ENCODE measurements at regions not wholly inside any gene's neighbourhood (a gene's known extent, or its start where the extent isn't known, plus 50 kb on each side); places are given as distances from the start of the nearest gene placed in this dataset.

- Mint-ChIP-seq H3K4me3 (no peak overlapping the region), H3K27me3 (ENCODE audit: low read depth) (no peaks in the 10 kb centered on the region), H3K36me3 (ENCODE audit: low read depth) (no peaks in the 10 kb centered on the region), H3K9me3 (peaks cover 3% of the 10 kb centered on the region), H3K27ac (ENCODE audit: unreplicated experiment) (no peak overlapping the region), H3K4me1 (no peaks in the 10 kb centered on the region)
- no peak for DNase-seq (ENCODE audit: low read depth, low spot score)
- TF ChIP-seq CTCF (conservative IDR thresholded peaks at IDR 0.05), result no peak
Measured at GRCh38 chr3:74469713-74470112, 144.7 kb downstream of the CNTN3 start.

DNA sequence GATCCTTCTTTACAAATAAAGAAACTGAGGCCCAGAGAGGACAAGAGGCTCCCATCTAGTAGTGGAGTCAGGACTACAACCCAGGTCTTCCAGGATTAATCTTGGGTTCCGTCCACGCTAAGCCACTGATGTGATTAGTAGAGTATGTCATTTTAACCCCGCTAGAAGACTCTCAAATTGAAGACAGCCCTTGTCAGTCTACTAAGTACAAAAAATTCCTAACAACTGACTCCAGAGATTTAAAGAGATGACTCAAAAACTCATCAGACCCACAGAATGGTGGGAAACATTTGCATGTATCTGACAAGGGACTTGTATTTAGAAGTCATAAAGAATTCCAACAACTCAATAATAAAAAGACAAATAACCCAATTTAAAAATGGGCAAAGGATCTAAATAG lies 145.3 kb downstream of the CNTN3 start:
- no peak for DNase-seq (ENCODE audit: low read depth, low spot score)
- Mint-ChIP-seq H3K36me3 (ENCODE audit: low read depth) (no peaks in the 10 kb centered on the region), H3K4me1 (no peaks in the 10 kb centered on the region), H3K27ac (ENCODE audit: unreplicated experiment) (no peak overlapping the region), H3K4me3 (no peak overlapping the region), H3K9me3 (peaks cover 3% of the 10 kb centered on the region), H3K27me3 (ENCODE audit: low read depth) (no peaks in the 10 kb centered on the region)
- TF ChIP-seq CTCF (conservative IDR thresholded peaks at IDR 0.05), result no peak

- Mint-ChIP-seq H3K4me3 (no peak overlapping the region), H3K27me3 (ENCODE audit: low read depth) (no peaks in the 10 kb centered on the region), H3K27ac (ENCODE audit: unreplicated experiment) (no peak overlapping the region), H3K9me3 (peaks cover 6% of the 10 kb centered on the region), H3K36me3 (ENCODE audit: low read depth) (no peaks in the 10 kb centered on the region), H3K4me1 (no peaks in the 10 kb centered on the region)
- DNase-seq (ENCODE audit: low read depth, low spot score), result no peak
- TF ChIP-seq CTCF (conservative IDR thresholded peaks at IDR 0.05), result no peak
Measured at GRCh38 chr3:74465715-74466410, 148.6 kb downstream of the CNTN3 start.

- peaks cover 3% of the 10 kb centered on the region for H3K9me3 Mint-ChIP-seq
- H3K4me3 Mint-ChIP-seq, result no peak overlapping the region
- no peaks in the 10 kb centered on the region for H3K36me3 Mint-ChIP-seq (ENCODE audit: low read depth)
- no peak overlapping the region for H3K27ac Mint-ChIP-seq (ENCODE audit: unreplicated experiment)
- TF ChIP-seq CTCF (conservative IDR thresholded peaks at IDR 0.05), result no peak
- H3K27me3 Mint-ChIP-seq (ENCODE audit: low read depth), result no peaks in the 10 kb centered on the region
- no peak for DNase-seq (ENCODE audit: low read depth, low spot score)
- H3K4me1 Mint-ChIP-seq, result no peaks in the 10 kb centered on the region
Measured at GRCh38 chr3:74463515-74463914, 150.9 kb downstream of the CNTN3 start.

DNA sequence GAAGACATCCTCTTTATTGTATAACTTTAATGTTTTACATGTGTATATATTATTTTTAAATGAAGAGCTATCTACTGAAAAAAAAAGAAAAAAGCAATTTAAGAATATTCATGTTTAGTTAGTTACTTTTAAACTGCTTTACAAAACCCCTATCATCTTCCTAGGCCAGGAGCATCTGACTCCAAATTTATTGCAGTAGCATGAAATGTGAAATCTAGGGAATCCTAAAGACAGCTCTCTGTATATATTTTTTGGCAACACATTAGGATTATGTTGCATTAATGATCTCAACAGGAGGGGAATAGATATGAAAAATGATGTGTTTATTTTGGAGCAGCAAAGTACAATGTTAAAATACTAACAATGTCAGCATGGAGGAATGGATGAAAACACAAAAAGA lies 158.3 kb downstream of the CNTN3 start:
- no peaks in the 10 kb centered on the region for H3K36me3 Mint-ChIP-seq (ENCODE audit: low read depth)
- DNase-seq (ENCODE audit: low read depth, low spot score), result no peak
- no peak overlapping the region for H3K27ac Mint-ChIP-seq (ENCODE audit: unreplicated experiment)
- no peaks in the 10 kb centered on the region for H3K27me3 Mint-ChIP-seq (ENCODE audit: low read depth)
- no peaks in the 10 kb centered on the region for H3K4me1 Mint-ChIP-seq
- no peak for TF ChIP-seq CTCF (conservative IDR thresholded peaks at IDR 0.05)
- H3K4me3 Mint-ChIP-seq, result no peak overlapping the region
- H3K9me3 Mint-ChIP-seq, result no peaks in the 10 kb centered on the region
